Limb (tissue), 2 donors: ENCODE measurements at regions not wholly inside any gene's neighbourhood (a gene's known extent, or its start where the extent isn't known, plus 50 kb on each side); places are given as distances from the start of the nearest gene placed in this dataset.
"Not testable (repeated sequence)": the region's sequence is repeated elsewhere in the genome, so short reads cannot be mapped to it uniquely, and the experiment has no call there.

Source experiments
- DNase-seq, 2 donors: peaks; one replicate each; pipeline ENCODE4 v3.0.0-alpha.2; 2016; ENCODE audit errors: extremely low spot score in 2 of 2

DNA sequence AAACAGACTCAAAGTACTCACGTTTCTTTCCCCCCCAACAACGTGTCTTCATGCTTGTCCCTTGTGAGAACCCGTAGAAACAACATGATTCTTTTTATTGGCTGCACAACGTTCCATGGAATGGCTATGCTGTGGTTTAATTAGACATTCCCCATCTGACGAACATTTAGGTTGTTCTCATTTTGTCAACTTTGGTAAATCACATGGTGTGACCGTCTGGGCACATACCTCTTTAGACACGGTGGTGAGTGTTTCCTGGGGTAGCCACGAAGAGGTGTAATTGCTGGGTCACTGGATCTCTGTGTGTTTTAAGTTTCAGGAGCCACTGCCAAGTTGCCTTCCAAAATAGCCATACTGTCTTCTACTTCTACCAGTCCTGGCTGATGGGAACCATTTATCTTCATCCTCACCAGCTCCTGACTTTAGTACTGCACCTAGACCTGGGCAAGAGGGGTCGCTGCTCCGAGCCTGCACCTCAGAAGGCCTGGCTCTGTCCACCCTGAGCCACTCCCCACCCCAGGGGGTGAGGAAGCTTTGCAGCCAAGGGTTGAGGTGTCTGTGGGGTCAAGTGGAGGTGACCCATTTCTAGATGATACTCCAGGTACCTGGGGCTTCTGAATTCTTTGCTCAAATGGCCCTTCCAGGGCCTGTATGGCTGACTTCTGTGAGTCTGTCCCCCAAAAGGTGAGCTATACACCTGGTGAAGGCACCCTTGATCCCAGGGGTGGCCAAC lies 84.7 kb downstream of the IRX5 start:
- no peak for DNase-seq

DNA sequence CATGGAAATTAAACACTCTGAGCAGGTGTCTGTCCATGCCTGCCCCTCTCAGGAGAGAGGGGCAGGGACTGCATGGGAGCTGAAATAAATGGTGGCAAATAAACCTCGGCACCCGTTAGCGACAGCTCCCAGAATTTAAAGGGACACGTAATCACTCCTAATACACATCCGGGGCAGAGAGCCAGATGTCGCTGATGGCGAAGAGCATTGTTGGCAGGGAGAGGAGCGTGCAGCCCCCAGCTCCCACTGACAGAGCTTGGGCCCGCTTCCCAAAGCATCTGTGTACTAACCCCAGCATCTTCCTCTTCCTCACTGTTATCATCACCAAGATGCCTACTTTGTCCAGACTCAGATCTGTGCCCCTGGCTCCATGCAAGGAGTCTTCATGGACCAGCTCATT lies 85.8 kb downstream of the IRX5 start:
- DNase-seq: no peak

DNA sequence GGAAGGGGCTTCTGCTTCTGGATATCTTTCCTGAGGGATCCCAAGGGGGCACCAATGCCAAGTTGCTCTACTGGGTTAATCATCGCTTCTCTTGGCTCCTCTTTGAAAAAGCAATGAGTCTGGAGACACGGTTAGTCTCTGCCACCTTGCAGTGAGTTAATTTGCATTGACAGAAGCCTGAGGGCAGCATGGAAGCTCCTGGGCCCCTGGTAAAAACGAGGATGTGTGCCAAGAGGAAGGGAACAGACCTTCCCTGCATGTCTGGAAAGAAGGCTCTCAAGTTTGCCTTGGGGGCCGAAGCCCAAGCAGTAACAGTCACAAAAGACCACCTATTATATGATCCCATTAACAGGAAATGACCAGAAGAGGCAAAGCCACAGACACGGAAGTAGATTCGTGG lies 86.7 kb downstream of the IRX5 start:
- DNase-seq: no peak

DNA sequence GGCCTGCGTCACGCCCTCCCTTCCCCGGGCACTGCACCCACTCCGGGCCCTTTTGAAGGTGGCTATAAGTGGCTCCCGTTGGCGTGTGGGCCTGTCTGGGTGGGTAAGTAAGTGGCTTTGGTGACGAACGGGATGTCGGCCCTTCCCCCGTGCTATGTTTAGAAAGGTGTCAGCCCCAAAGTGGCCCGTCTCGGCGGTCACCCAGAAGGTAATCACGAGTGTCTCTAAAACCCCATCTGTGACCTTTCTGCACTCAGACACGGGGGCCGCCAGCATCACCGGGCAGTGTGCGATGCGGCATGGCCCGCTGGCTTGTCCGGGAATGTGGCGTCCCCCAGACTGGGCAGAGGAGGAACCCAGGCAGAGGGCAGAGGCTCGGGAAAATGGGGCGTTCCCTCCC lies 88.2 kb downstream of the IRX5 start:
- no peak for DNase-seq

DNA sequence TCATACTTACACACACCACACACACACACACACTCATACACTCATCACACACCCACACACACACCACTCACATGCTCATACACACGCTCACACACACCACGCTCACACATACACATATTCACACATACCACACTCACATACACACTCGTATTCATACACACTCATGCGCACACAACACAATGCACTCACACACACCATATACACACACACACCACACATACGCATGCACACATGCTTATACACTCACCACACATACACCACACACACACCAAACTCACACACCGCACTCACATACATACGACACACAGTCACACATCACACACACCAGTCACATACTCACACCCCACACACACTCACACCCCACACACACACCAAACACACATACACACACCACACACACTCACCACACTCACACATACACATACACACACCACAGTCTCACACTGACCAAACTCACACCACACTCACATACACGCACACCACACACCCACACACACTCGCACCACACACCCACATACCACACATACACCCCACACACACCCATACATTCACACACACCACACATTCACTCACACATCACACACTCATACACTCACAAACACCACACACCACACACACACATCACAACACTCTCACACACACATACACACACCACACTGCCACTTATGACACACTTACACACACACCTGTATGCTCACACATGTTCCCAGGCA lies 88.9 kb downstream of the IRX5 start:
- DNase-seq: no peak

DNA sequence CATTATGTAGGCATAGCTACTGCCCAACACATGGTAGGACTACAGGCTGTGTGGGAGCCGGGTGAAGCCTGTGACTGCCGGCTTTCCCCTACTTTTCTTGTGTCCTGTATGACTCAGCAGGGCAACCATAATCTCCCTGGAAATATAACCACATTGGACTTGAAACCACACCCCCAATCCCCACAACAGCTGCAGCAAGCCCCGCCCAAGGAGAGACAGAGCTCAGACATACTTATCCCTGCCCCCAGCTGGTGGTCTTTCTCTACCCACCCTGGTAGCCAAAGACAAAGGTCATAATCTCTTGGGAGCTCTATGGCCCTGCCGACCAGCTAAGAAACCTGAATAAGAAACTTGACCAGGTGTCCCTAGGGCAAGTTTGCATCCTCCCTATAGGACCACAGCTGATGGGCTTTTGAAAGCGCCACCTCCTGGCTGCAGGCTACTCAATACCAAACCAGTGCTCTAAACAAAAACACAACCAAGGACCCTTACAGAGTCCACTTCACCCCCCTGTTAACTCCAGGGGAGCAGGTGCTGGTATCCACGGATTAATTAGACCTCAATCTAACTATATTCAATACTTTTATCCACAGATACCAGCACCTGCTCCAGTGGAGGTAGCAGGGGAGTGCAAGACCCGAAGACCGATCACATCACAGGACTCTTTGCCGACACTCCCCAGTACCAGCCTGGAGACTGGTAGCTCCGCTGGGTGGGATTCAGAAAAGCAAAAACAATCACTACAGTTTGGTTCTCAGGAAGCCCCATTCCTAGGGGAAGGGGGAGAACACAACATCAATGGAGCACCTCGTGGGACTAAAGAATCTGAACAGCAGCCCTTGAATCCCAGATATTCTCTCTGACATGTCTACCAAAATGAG lies 91.2 kb downstream of the IRX5 start:
- no peak for DNase-seq

DNA sequence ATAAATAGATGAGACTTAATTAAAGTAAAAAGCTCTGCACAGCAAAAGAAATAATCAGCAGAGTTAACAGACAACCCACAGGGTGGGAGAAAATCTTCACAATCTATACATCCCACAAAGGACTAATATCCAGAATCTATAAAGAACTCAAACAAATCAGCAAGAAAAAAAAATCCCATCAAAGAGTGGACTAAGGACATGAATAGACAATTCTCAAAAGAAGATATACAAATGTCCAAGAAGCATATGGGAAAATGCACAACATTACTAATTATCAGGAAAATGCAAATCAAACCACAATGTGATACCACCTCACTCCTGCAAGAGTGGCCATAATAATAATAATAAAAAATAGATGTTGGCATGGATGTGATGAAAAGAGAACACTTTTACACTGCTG lies 96.6 kb downstream of the IRX5 start:
- not testable (repeated sequence) for DNase-seq

DNA sequence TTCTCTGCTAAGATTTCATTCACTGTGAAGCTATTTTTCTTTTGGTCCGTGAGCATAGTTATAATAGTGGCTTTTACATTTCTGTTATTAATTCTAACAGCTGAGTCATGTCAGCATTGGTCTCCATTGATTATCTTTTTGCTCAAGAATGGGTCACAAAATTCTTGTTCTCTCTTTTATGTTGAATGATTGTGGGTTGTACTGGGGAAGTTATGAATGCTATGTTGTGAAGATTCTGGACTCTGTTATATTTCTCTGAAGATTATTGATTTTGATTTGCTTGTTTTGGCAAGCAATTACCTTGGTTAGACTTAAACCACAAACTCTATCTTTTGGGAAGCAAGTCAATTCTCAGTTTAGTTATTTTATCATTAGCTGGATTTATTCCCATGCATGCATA lies 98.8 kb downstream of the IRX5 start:
- no peak for DNase-seq

DNA sequence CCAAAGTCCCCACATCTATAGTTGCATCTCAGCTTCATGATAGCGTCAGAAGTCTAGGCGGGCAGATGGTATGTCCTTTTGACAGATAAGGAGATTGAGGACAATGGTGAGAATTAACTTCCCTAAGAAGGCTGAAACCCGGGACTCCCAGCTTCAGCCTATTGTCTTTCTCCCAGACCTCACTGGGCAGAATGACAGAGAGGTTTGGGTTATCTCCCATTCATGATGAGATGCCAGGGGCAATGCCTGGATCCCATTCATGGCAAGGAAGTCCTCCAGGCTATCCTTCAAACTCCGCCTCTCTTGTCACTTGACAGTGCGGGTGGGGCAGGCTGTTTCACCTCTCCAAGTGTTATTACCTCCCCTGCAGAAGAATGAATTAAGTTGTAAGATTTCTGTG lies 100.3 kb downstream of the IRX5 start:
- no peak for DNase-seq

DNA sequence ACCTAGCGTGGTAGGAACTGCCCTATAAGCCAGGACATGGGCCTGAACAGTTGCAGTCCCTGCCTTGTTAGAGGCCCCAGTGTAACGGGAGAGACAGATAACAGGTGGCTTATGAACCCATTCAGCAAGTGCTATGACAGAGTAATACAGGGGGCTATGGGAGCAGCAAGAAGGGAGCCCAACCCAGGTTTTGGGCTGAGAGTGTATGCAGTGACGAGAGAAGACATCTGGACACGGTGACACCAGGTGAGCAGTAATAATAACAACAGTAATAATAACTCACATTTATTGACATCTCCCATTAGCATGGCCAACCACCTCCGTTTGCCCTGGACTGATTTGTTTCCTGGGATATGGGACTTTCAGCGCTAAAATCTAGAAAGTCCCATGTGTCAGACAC lies 100.8 kb downstream of the IRX5 start:
- no peak for DNase-seq

DNA sequence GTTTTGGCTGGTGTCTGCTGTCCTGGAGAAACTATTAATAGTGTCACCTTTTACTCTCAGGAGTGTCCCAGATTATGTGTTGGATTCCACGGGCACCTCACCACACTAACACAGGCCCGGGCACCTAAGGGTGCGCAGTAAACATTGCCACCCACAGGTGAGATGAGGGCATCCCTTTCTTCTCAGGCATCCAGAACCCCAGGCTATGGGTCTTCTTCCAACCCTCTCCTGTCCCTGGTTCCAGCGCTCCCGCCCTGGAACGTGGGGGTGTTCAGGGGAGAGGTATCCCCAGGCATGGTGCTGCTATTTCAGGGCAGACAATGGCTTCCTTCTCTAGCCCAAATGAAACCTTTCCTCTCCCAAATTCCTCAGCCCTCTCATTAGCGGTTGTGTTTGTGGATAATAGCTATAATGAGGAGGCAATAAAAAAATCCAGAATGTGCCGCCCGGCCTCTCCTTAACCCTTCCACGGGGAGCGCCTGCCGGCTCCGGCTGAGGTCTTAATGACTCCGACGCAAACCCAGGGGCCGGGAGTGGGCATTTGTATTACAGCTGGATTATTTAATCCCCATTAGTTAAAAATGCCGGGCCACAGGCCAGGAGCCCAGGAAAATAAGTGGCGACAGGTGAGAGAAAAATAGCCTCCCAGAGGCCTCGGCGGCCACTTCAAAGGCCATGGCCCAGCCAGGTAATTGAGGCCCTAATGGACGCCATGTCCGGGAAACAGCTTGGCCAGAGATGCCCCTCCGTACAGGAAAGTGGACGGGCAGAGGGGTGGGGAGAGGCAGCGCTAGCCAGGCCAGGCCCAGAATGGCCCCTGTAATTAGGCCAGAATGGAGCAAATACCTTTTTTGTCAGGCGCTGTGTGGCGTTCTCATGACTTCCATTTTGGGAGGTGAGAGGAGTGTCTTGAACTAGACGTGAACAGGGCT lies 102.8 kb downstream of the IRX5 start:
- peak in 1 of 2 donors; percentile 19 for DNase-seq

DNA sequence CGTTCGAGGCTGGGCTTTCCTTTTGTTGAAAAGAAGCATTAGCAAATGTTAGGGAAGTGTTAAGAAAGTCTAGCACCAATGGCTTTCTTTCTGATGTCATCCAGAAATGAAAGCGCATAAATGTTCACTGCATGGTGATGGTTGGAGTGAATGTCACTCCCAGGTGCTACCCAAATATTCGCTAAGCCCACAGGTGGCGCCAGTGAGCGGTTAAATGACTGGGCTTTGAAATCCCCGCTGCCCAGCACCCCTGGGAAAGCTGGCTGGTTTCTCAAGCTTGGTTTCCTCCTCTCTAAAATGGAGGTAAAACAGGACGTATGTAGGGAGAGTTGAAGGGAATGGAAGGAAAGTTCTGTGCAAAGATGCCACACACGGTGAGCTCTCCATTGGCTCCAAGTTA lies 104.4 kb downstream of the IRX5 start:
- peak in 1 of 2 donors; percentile 53 for DNase-seq

DNA sequence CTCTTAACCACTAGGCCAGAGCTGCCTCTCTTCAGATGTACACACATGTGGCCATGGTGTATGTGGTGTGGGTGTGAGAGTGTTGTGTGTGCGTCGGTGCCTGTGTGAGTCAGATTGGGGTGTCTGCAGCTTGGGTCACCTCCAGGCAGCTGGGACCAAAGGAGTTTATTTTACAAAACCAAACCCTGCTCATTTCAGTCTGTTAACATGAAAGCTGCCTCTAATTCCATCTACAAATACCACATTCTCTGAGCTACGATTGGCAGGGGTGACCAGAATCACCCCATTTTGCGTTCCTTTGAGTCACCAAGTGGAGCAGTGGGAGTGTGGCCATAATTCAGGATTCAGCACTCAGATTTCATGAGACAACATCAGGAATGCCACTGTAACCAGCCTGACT lies 105.3 kb downstream of the IRX5 start:
- DNase-seq: peak in 1 of 2 donors; percentile 19

DNA sequence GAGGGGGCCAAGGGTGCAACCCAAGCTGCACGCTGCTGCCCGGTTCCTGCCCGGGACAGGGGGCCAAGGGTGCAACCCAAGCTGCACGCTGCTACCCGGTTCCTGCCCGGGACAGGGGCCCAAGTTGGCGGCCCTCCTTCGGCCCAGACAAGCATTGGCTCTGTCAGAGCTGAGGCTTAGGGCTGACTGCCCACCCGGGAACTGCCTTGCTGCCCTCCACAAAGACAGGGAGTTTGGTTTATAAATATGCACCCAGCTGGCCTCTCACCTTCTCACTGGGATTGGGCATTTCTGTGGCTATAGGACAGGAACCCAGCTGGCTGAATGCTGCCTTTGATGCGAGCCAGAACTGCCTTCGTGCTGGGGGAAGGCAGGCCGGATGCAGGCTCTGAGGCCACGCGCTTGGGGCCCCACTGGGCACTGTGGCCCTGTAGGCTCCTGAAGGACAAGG lies 105.7 kb downstream of the IRX5 start:
- peak in 1 of 2 donors; percentile 30 for DNase-seq

DNA sequence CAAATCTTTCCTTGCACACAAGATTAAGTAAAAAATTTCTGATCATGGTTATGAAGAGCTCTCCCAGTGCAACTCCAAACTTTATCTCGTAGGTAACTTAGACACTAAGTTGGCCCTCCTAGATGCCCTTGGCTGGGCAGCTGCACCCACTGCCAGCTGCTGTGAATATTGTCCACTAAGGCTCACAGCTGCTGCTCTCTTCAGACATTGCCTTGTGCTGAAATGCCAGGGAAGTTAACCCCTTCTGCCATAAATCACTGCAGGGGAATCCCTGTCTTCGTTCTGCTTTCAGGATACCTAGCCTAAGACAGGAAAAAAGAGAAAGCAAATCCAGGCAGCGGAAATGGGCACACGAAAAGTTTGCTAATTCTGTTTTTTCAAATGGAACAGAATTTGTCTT lies 106.4 kb downstream of the IRX5 start:
- peak in 1 of 2 donors; percentile 9 for DNase-seq

DNA sequence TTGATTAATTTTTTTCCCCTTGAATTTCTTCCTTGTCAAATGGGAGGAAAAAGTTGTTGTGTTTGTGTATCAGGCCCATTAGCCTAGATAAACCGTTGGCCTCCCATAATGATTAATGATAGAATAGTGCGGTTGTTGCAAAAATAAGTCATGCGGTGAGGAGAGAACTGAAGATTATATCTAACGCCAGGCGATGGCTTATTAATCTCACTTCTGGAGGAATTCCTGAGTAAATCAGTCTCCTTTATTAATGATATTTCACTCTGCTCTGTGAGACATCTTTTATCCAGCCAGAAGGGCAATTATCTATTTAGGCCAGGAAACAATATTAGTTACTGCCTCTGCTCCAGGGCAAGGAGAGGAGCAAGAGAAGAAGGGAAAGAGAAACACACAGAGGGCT lies 107.3 kb downstream of the IRX5 start:
- DNase-seq: no peak

DNA sequence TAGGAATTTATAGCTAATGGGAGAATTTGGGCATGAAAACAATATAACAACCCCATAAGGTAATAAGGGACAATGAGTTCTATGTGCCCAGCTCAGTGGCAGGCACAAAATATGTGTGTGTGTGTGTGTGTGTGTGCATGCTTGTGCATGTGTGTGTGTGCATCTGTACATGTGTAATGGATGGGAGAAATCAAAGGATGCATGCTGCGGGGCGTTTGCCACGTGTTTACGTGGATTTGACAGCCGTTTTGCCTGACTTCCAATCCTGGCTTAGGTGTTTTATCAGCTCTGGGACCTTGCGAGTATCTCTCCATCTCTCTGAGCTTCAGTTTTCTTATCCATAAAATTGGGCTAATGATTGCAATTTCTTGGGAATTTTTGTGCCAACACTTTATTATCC lies 108.4 kb downstream of the IRX5 start:
- peak in 1 of 2 donors; percentile 7 for DNase-seq

DNA sequence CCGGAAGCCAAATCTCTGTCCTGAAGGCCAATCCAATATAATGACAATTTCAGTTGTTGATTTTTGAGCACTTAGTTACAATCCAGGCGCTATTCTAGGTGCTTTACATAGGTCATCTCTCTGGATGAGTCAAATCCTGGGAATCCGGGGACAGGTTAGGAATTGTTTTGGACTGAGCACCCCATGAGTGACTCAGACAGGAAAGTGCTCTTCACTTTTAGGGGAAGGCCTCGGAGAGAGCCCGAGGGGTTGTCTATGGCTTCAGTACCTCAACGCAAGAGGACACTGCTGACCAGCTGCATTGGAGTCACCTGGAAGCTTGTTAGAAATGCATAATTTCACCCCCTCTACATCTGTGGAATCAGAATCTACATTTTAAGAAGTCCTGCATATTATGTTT lies 108.8 kb downstream of the IRX5 start:
- no peak for DNase-seq

DNA sequence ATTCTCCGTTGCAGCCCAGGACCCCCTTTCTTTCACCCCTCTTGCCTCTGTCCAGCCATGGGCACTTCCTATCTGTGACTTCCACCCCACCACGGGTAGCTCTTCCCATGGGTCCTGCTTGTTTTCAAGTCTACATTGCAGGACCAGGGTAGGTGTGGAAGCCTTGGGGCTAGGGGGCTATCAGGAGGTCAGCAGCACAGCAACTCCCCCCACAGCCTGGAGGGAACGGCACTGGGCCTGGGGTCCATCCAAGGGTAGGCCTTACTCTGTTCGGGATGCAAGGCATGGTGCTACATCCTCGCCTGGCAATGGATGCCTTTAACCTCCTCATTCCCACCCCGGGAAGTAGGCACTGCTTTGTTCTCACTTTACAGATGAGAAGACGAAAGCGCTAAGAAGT lies 109.3 kb downstream of the IRX5 start:
- peak in 1 of 2 donors; percentile 13 for DNase-seq

DNA sequence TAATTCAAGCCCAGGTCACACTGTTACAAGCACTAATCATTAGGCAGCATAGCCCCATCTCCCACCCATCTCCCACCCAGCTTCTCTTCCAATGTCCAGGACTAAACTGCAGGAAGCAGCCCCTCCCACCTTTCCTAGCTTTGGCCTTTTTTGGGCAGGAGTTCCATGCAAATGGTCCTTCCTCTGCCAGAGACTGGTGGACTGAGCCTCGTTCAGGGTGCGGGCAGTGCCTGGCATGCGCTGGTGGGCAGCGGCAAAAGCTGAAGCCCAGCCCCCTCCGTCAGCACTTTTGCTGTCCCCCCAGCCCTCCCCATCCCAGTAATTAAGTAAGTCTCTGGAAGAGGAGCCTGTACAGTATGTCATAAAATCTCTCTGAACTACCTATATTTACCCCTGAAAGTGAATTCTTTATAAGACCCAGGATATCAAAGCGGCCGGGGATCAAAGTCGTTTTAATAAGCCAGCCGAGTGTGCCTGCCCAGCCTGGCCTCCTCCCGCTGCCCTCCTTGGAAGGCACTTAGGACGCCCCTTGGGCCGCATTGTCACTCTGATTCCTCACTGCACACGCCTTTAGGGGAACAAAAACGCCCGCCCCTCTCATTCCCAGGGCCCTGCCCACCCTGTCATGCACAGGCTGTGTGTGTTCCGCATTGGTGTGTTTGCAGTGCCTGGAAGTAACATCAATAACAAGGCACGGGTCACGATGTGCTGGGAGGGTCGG lies 109.9 kb downstream of the IRX5 start:
- DNase-seq: peak in 1 of 2 donors; percentile 20
